HL-60 (cell line): ENCODE measurements at regions not wholly inside any gene's neighbourhood (a gene's known extent, or its start where the extent isn't known, plus 50 kb on each side); places are given as distances from the start of the nearest gene placed in this dataset.

ENCODE experiments used
- POLR2AphosphoS5 ChIP-seq: IDR thresholded peaks from 2 replicates; pipeline ENCODE4 v1.6.1; 2012; ENCODE audit warnings: low read depth
- TF ChIP-seq, protein P1 (sequence below): IDR thresholded peaks from one replicate; pipeline ENCODE4 v1.5.1; 2011; ENCODE audit warnings: low read length, control low read depth, inconsistent platforms; ENCODE audit not compliant: insufficient read depth

DNA sequence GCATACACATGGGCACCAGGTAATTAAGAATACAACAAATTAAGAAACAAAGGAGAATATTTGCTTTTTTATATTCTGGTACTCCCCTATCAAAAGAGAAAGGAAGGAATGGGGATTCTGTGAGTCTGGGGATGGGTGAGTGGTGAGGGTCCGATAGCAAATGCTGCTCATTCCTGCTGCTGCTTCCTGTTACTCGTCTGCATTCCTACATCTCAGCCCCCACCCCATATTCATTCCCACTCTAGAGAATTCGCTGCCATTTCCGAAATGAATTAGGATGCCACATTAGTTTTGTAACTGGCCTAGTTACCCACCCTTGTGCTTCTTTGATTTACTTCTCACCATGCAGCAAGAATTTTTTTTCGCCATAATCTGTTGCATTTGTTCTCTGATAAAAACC lies 1905.3 kb upstream of the PIK3C3 start:
- TF ChIP-seq, protein P1, sequence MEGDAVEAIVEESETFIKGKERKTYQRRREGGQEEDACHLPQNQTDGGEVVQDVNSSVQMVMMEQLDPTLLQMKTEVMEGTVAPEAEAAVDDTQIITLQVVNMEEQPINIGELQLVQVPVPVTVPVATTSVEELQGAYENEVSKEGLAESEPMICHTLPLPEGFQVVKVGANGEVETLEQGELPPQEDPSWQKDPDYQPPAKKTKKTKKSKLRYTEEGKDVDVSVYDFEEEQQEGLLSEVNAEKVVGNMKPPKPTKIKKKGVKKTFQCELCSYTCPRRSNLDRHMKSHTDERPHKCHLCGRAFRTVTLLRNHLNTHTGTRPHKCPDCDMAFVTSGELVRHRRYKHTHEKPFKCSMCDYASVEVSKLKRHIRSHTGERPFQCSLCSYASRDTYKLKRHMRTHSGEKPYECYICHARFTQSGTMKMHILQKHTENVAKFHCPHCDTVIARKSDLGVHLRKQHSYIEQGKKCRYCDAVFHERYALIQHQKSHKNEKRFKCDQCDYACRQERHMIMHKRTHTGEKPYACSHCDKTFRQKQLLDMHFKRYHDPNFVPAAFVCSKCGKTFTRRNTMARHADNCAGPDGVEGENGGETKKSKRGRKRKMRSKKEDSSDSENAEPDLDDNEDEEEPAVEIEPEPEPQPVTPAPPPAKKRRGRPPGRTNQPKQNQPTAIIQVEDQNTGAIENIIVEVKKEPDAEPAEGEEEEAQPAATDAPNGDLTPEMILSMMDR: no peak
- TF ChIP-seq POLR2AphosphoS5: no peak
